GM23338 (cell line): ENCODE measurements at regions not wholly inside any gene's neighbourhood (a gene's known extent, or its start where the extent isn't known, plus 50 kb on each side); places are given as distances from the start of the nearest gene placed in this dataset.

Source experiments
- ATAC-seq: fragments of 200-7000 bp; cut with Tn5 transposase; 3 replicates; pipeline ENCODE4 v1.9.1; 2020
- DNase-seq: peaks from one replicate; pipeline ENCODE4 v3.0.0-alpha.2; 2015; ENCODE audit warnings: low spot score
- H2AFZ ChIP-seq: fragments of 200-600 bp; sonication (generic); 2 replicates; pipeline ENCODE4 v1.8.0; 2016; ENCODE audit warnings: antibody characterized with exemption, mild to moderate bottlenecking, moderate library complexity
- H3F3A ChIP-seq: fragments of 200-600 bp; sonication (generic); replicated peaks from 2 replicates; pipeline ENCODE4 v1.8.0; 2017; ENCODE audit warnings: antibody characterized with exemption, mixed run types, low read depth
- H3K27ac ChIP-seq: fragments of 200-600 bp; sonication (generic); 2 replicates; pipeline ENCODE4 v1.6.1; 2016; ENCODE audit warnings: low read depth
- H3K27me3 ChIP-seq: fragments of 200-600 bp; sonication (generic); 2 replicates; pipeline ENCODE4 v1.8.0; 2016; ENCODE audit warnings: mild to moderate bottlenecking, mixed run types, moderate library complexity; ENCODE audit not compliant: insufficient read depth
- H3K36me3 ChIP-seq: fragments of 200-600 bp; sonication (generic); 2 replicates; pipeline ENCODE4 v1.8.0; 2016; ENCODE audit warnings: mild to moderate bottlenecking; ENCODE audit not compliant: insufficient read depth
- H3K4me1 ChIP-seq: fragments of 200-600 bp; sonication (generic); 2 replicates; pipeline ENCODE4 v1.8.0; 2016; ENCODE audit warnings: mild to moderate bottlenecking, moderate library complexity; ENCODE audit not compliant: insufficient read depth
- H3K4me2 ChIP-seq: fragments of 200-600 bp; sonication (generic); 2 replicates; pipeline ENCODE4 v1.7.1; 2017; ENCODE audit warnings: mixed run types
- H3K4me3 ChIP-seq: fragments of 200-600 bp; sonication (generic); 2 replicates; pipeline ENCODE4 v1.6.1; 2016; ENCODE audit warnings: mixed run types
- H3K79me2 ChIP-seq: fragments of 200-600 bp; sonication (generic); replicated peaks from 2 replicates; pipeline ENCODE4 v1.8.0; 2017; ENCODE audit warnings: mild to moderate bottlenecking; ENCODE audit not compliant: insufficient read depth
- H3K9me2 ChIP-seq: fragments of 200-600 bp; sonication (generic); 2 replicates; pipeline ENCODE4 v1.8.0; 2017; ENCODE audit not compliant: insufficient read depth
- H4K20me1 ChIP-seq: fragments of 200-600 bp; sonication (generic); replicated peaks from 2 replicates; pipeline ENCODE4 v1.8.0; 2017; ENCODE audit warnings: mild to moderate bottlenecking; ENCODE audit not compliant: insufficient read depth
- H3K27ac Mint-ChIP-seq: 2 replicates; pipeline ENCODE4 v1.8.0; 2020; ENCODE audit warnings: inconsistent platforms, mild to moderate bottlenecking, moderate library complexity, mixed read lengths
- H3K27me3 Mint-ChIP-seq: 3 replicates; pipeline ENCODE4 v1.8.0; 2022; ENCODE audit warnings: low read depth, mild to moderate bottlenecking, moderate library complexity, mixed read lengths, inconsistent platforms; ENCODE audit not compliant: insufficient read depth, poor library complexity
- H3K36me3 Mint-ChIP-seq: 3 replicates; pipeline ENCODE4 v1.8.0; 2021; ENCODE audit warnings: low read depth, mild to moderate bottlenecking, inconsistent platforms, moderate library complexity, mixed read lengths
- H3K4me1 Mint-ChIP-seq: 3 replicates; pipeline ENCODE4 v1.8.0; 2020; ENCODE audit warnings: mild to moderate bottlenecking, inconsistent platforms, mixed read lengths
- H3K4me3 Mint-ChIP-seq: 3 replicates; pipeline ENCODE4 v1.8.0; 2021; ENCODE audit warnings: moderate library complexity, mild to moderate bottlenecking, inconsistent platforms, mixed read lengths
- H3K9me3 Mint-ChIP-seq: 3 replicates; pipeline ENCODE4 v1.8.0; 2020; ENCODE audit warnings: moderate library complexity, mild to moderate bottlenecking, inconsistent platforms, mixed read lengths
- CREB1 ChIP-seq: fragments of 250-450 bp; sonication (Bioruptor Pico); IDR thresholded peaks from 2 replicates; pipeline ENCODE4 v1.5.0; 2020; ENCODE audit warnings: low read depth, mild to moderate bottlenecking, moderate library complexity
- CTCF ChIP-seq, 2 experiments: fragments of 200-600 bp in 1 of 2; sonication (generic) in 1 of 2; conservative IDR thresholded peaks; 2 replicates each; pipeline versions ENCODE4 v1.5.1 to v1.6.1; 2016 to 2017; ENCODE audit warnings: antibody characterized with exemption in 2 of 2, low read depth in 2 of 2, mild to moderate bottlenecking in 2 of 2, moderate library complexity in 1 of 2
- ETS1 ChIP-seq: IDR thresholded peaks from 2 replicates; pipeline ENCODE4 v1.6.1; 2016; ENCODE audit warnings: antibody characterized with exemption
- EZH2 ChIP-seq: fragments of 200-600 bp; sonication (generic); IDR thresholded peaks from one replicate; pipeline ENCODE4 v1.8.0; 2017; ENCODE audit warnings: antibody characterized with exemption, mild to moderate bottlenecking, low read depth; ENCODE audit not compliant: unreplicated experiment
- EZH2phosphoT487 ChIP-seq: fragments of 200-600 bp; sonication (generic); IDR thresholded peaks from one replicate; pipeline ENCODE4 v1.8.1; 2018; ENCODE audit warnings: antibody characterized with exemption; ENCODE audit not compliant: unreplicated experiment
- JUNB ChIP-seq: IDR thresholded peaks from one replicate; pipeline ENCODE4 v1.6.1; 2016; ENCODE audit warnings: antibody characterized with exemption; ENCODE audit not compliant: unreplicated experiment
- NANOG ChIP-seq: IDR thresholded peaks from 2 replicates; pipeline ENCODE4 v1.6.1; 2016; ENCODE audit warnings: antibody characterized with exemption, borderline replicate concordance
- POLR2AphosphoS5 ChIP-seq: IDR thresholded peaks from 2 replicates; pipeline ENCODE4 v1.6.1; 2016; ENCODE audit warnings: antibody characterized with exemption, low read depth
- REST ChIP-seq: IDR thresholded peaks from one replicate; pipeline ENCODE4 v1.6.1; 2018; ENCODE audit warnings: antibody characterized with exemption; ENCODE audit not compliant: unreplicated experiment
- STAT1 ChIP-seq: IDR thresholded peaks from one replicate; pipeline ENCODE4 v1.6.1; 2016; ENCODE audit warnings: antibody characterized with exemption; ENCODE audit not compliant: unreplicated experiment
- ZNF114 ChIP-seq: fragments of 250-450 bp; sonication (Bioruptor Pico); IDR thresholded peaks from 2 replicates; pipeline ENCODE4 v1.5.0; 2020; ENCODE audit warnings: mild to moderate bottlenecking, moderate library complexity
- ZNF331 ChIP-seq: fragments of 250-450 bp; sonication (Bioruptor Pico); IDR thresholded peaks from 2 replicates; pipeline ENCODE4 v1.5.0; 2020; ENCODE audit warnings: low read depth, mild to moderate bottlenecking, moderate library complexity
- ZNF462 ChIP-seq: fragments of 250-450 bp; sonication (Bioruptor Pico); IDR thresholded peaks from 2 replicates; pipeline ENCODE4 v1.5.0; 2020; ENCODE audit warnings: mild to moderate bottlenecking, moderate library complexity

GRCh38 chr1:55420929-55421716, 206.0 kb upstream of the USP24 start:
- Mint-ChIP-seq H3K4me1 (no peaks in the 10 kb centered on the region), H3K4me3 (no peak overlapping the region), H3K27me3 (no peaks in the 10 kb centered on the region), H3K9me3 (no peaks in the 10 kb centered on the region; the same call in 2 of the 3 replicates), H3K36me3 (no peaks in the 10 kb centered on the region), H3K27ac (no peak overlapping the region)
- TF ChIP-seq EZH2 (no peak), POLR2AphosphoS5 (no peak), ZNF331 (CRISPR knock-in tag) (no peak), ZNF462 (CRISPR knock-in tag) (no peak), REST (no peak), CTCF (conservative IDR thresholded peaks at IDR 0.05; ENCODE audit: low read depth in 2 of 2) (no peak), JUNB (no peak), STAT1 (no peak), CREB1 (CRISPR knock-in tag) (no peak), ZNF114 (no peak), ETS1 (no peak), NANOG (no peak), EZH2phosphoT487 (no peak)
- Histone ChIP-seq H3K27me3 (no peaks in the 10 kb centered on the region), H3K9me2 (no peaks in the 10 kb centered on the region), H3K4me1 (no peaks in the 10 kb centered on the region), H2AFZ (no peak overlapping the region), H3K4me3 (no peak overlapping the region), H3K79me2 (no peaks in the 10 kb centered on the region), H3K27ac (no peak overlapping the region), H3F3A (no peaks in the 10 kb centered on the region), H4K20me1 (no peaks in the 10 kb centered on the region), H3K36me3 (no peaks in the 10 kb centered on the region), H3K4me2 (no peak overlapping the region)
- no peak for ATAC-seq
- DNase-seq, result no peak
